SK-N-SH treated with all-trans-retinoic acid at 6 μM for 48 hours (cell line): ENCODE measurements at regions not wholly inside any gene's neighbourhood (a gene's known extent, or its start where the extent isn't known, plus 50 kb on each side); places are given as distances from the start of the nearest gene placed in this dataset.

ENCODE experiments used
- ESRRG ChIP-seq: fragments of 250-450 bp; sonication (Bioruptor Pico); IDR thresholded peaks from 2 replicates; pipeline ENCODE4 v1.6.1; 2021; ENCODE audit warnings: mild to moderate bottlenecking
- TF ChIP-seq, protein P1 (sequence below): fragments of 250-450 bp; sonication (Bioruptor Pico); IDR thresholded peaks from 2 replicates; pipeline ENCODE4 v1.8.0; 2020; ENCODE audit warnings: mild to moderate bottlenecking, moderate library complexity, borderline replicate concordance

DNA sequence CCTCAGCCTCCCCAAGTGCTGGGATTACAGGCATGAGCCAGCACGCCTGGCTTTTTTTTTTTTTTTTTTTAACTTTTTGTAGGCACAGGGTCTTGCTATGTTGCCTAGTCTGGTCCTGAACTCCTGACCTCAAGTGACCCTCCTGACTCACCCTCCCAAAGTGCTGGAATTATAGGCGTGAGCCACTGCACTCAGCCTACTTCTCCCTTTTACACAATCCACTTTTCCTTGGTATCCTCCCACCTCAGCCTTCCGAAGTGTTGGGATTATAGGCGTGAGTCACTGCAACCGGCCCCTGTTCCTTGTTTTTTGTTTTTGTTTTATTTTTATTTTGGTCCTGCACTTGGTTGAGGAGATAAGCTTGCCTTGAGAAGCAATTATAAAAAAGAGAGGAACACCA is 75.9 kb upstream of the KMT2C start:
- no peak for TF ChIP-seq ESRRG
- TF ChIP-seq, protein P1, sequence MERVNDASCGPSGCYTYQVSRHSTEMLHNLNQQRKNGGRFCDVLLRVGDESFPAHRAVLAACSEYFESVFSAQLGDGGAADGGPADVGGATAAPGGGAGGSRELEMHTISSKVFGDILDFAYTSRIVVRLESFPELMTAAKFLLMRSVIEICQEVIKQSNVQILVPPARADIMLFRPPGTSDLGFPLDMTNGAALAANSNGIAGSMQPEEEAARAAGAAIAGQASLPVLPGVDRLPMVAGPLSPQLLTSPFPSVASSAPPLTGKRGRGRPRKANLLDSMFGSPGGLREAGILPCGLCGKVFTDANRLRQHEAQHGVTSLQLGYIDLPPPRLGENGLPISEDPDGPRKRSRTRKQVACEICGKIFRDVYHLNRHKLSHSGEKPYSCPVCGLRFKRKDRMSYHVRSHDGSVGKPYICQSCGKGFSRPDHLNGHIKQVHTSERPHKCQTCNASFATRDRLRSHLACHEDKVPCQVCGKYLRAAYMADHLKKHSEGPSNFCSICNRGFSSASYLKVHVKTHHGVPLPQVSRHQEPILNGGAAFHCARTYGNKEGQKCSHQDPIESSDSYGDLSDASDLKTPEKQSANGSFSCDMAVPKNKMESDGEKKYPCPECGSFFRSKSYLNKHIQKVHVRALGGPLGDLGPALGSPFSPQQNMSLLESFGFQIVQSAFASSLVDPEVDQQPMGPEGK (CRISPR knock-in tag), result no peak
